C1 segment of cervical spinal cord (tissue), 14 donors: ENCODE measurements at regions not wholly inside any gene's neighbourhood (a gene's known extent, or its start where the extent isn't known, plus 50 kb on each side); places are given as distances from the start of the nearest gene placed in this dataset.
A peak's percentile ranks its signal among the peaks of the same experiment; 100 is the strongest.
"Not testable (repeated sequence)": the region's sequence is repeated elsewhere in the genome, so short reads cannot be mapped to it uniquely, and the experiment has no call there.

Experiments
- DNase-seq, 14 donors: peaks; one replicate each; lab custom pipeline; 2025; lab: John Stamatoyannopoulos, UW

DNA sequence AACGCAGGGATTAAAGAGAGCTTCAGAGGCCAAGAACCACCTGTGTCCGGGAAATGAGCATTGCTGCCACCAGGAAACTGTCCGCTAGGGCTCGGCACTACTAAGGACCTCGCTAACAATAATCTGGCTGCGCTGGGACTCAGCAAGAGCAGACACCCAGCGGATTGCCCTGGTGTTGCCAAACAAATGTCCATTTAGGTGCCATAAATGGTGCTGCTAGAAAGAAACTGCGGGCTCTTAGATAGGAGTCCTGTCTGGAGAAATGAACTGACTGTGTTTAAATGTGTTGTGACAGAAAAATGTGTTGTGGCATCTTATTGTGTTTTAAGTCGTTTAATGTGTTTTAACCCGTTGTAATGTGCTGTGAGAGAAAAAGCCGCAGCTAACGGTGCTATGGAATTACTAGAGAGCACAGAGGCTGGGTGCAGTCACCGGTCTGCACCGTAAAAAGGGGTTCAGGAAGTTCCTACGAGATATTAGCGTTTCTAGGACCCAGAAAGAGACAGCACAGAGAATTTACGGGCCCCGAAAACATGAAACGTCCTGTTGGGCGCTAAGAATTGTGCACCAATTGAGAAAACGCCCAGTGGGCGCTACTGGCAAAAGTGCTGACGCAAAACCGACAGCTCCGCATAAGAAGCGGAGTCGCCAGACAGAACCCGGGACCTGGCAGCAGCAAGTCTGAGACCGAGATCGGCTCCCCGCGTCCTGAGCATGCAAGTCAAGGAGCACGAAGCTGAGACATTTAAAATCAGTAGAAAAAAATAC lies 90.6 kb downstream of the ANXA2R start:
- DNase-seq, result peak in 3 of 14 donors; percentile 11 to 30 (median 13)

DNA sequence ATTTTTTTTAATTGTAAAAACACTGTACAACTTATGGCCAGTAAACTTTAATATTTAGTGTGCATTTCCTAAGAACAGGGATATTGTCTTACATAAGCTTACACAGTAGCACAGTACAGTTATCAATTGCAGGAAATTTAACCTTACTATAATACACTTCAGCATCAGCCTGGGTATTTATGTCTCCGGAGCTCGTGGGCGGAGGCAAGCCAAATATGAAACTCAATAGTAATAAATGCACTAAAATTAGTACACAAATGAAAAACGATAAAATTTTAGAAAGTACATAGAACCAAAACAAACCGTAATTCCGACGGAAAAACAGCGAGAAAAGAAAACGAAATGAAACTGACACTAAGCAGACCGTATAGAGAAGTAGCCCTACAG lies 91.2 kb downstream of the ANXA2R start:
- DNase-seq, result no peak

DNA sequence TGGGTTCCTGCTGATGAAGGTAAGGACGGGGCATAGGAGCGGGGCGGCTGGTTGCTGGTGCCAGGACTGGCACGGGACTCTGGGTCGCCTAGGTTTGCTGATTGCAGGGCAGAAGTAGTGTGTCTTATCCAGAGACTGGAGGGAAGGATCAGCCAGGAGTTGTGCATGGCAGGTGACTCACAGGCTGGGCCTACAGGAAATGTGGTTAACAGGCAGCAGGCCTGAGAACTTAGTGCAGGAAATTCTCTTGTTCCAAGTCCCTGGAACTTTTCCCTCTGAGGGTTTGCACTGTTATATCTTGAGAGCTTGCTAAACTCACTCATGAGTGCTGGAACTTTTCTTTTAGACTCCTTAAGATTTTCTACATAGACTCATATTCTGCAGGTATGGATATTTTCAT lies 95.1 kb downstream of the ANXA2R start:
- DNase-seq, result no peak

DNA sequence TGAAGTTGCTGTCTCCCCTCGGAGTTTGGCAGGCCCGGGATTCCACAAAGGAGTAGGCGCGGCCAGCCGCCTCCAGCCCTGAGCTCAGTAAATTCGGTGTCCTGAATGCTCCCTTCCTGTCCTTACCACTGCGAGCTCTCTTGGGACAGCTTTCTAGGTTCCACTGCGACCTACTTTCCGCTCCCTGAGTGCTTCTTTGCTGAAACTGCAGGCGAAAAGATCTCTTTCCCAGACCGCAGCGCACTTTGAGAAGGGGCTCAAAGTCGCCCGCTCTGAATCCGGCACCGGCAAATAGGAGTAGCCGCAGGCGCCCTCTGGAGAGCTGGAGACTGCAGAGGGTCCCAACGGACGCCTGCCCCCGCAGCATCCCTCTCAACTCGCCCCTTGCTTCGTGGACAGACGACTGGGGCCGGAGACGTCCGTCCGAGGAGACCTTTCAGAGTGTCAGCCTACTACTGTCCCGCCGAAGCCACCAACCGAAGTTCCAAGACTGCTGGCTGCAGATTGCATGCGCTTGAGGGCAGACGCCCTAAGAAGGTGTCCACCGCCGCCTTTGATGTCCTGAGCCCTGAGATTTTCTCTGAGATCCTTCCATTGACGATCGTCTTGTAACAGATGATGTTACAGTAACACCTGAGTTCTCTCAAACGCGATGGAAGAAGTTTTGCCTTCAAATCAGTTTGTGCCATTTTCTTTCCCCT lies 96.0 kb downstream of the ANXA2R start:
- no peak for DNase-seq

DNA sequence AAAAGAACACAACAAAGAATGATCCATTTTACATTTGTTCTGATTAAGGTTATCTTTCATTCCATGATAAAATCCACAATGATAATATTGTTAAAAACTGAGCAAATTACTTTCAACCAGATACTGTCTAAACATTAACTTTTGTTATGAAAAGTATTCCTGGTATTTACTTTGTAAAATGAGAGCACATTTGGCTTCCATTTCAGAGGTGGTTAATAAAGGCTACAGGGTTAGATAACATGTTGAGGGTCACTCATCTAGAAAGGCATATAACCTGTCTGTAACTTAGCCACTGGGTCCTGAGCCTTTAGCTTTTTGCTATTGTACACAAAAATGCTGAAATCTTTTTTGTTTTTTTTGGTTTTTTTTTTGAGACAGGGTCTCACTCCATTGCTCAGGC lies 99.3 kb downstream of the ANXA2R start:
- no peak for DNase-seq

DNA sequence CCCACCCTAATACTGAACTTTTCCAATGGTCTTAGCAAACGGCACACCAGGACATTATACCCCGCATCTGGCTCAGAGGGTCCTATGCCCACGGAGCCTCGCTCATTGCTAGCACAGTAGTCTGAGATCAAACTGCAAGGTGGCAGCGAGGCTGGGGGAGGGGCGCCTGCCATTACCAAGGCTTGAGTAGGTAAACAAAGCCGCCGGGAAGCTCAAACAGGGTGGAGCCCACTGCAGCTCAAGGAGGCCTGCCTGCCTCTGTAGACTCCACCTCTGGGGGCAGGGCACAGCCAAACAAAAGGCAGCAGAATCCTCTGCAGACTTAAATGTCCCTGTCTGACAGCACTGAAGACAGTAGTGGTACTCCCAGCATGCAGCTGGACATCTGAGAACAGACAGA lies 108.1 kb downstream of the ANXA2R start:
- DNase-seq, result not testable (repeated sequence)

DNA sequence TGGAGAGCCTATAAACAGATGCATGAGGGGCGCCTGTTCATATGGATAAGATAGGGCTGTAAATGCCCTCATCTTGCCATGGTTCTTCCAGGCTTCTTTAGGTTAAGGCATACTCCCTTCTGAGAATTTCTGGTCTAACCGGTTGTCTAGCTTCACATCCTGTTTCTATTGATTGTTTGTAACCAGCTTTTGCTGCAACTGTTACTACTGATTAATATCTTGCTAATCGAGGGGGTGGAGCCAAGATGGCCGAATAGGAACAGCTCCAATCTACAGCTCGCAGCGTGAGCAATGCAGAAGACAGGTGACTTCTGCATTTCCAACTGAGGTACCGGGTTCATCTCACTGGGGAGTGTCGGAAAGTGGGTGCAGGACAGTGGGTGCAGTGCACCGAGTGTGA lies 108.7 kb downstream of the ANXA2R start:
- not testable (repeated sequence) for DNase-seq

DNA sequence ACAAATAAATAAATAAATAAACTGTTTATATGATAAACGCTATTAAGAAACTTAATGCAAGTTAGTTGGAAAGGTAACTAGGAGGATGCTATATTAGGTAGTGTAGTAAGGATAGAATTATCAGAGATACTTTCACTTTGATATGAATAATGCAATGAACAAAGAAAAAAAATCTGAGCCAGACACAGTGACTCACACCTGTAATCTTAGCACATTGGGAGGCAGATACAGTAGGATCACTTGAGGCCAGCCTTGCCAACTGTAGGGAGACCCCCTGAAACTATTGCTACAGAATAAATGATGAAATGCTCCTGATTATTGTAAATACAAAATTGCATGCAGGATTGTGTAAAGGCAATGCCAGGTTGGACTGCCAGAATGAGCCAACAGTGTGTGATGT lies 109.2 kb downstream of the ANXA2R start:
- no peak for DNase-seq

- no peak for DNase-seq
These were observed 110.2 kb downstream of the ANXA2R start for GRCh38 chr5:42929871-42930270.

- DNase-seq, result no peak
These were observed 112.4 kb downstream of the ANXA2R start for GRCh38 chr5:42927730-42928129.

DNA sequence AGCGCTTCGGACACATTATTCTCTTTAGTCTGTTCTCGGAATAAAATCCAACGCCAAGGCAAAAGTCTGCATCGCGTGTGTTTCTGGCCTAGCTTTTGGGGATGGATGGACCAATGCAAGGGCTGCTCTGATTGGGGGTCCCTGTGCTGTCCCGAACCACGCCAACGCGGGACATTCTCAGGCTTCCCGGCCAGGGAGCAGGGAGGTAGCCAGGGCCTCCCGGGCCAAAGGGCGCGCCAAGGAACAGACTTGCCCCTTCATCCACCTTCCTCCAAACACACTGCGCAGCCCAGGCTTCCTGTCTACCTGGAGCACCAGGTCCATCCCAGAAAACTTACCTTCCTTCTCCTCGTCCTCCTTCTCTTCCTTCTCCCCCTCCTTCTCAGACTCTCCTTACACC lies 113.0 kb upstream of the SELENOP start:
- no peak for DNase-seq

GRCh38 chr5:42924226-42924625 lies 112.5 kb upstream of the SELENOP start:
- DNase-seq, result no peak

- no peak for DNase-seq
These were observed 112.0 kb upstream of the SELENOP start for GRCh38 chr5:42923710-42924109.

DNA sequence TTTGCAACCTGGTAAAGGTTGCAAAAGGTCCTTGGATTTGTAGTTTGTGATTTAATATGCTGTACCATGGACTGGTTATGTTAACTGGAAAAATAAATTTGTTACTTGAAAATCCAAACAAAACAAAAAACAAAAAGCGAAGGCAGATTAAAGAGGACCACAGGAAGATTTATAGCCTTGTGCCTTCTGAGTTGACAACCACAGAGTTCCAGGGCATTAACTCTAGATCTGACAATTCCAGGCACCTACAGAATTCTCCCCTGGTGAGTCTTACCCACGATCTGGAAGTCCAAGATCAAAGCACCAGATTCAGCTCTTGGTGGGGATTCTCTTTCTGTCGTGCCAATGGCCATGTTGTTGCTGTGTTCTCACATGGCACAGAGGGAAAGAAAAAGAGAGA lies 107.9 kb upstream of the SELENOP start:
- DNase-seq, result no peak

DNA sequence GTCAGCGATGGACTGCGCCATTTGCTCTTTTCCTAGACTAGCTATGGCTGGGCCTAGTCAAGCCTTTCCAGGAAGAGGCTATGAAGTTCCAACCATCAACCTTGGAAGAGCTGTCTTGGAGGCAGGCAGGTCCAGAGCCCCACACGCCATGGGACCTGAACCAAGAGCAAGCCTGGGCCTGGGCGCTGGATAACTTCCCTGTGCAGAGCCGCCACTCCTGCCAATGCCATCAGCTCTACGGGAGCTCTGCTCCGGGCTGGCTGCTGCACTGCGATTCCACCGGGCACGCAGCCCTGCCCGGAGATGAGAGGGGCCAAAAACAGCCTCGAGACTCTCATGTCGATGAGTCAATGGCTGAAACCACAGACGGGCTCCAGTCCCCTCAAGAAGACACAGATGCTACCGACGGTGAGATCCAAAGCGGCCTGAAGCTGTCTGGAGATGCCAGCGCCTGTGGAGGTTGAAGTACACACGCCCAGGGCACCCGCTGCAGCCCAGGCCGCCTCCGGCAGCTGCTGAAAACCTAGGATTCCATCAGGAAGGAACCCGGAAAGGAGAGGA lies 103.7 kb upstream of the SELENOP start:
- no peak for DNase-seq

GRCh38 chr5:42912184-42912798 lies 100.6 kb upstream of the SELENOP start:
- no peak for DNase-seq

GRCh38 chr5:42908509-42909488 lies 97.1 kb upstream of the SELENOP start:
- peak; percentile 3 to 83 (median 70) for DNase-seq

DNA sequence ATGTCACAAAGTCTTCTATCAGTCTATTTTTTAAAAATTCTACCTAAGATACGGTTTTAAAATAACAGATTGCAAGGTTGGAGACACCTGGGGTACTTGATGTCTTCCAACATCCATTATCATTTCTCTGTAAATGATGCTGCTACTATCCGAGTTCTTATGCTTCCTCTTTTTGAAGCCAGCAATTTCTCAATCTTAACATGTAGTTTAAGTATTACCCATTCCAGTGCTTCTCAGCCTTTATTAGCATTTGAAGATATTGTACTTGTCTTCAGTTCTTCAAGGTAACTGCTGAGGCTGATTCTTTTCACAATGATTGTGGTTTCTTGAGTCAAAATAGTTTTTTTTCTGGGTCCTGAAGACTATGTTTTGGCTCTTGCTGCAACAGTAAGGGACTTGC lies 96.4 kb upstream of the SELENOP start:
- DNase-seq, result no peak

DNA sequence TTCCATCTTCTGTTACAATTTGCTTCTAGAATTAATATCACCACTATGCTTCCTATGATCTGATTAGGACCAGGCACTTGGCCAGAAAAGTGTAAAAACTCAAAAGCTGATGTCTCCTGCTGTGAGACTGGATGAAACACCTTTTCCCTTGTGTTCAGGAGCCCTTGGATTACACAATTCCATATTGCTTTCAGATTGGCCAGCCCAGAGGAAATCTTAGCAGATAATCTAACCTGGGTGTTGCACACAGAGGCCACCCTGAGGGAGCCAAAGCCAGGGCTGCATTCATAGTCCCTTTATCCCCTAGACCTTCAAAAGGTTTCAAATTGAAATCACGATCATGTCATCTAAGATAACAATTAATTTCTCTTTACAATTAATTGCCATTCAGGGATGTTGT lies 94.1 kb upstream of the SELENOP start:
- DNase-seq, result no peak

DNA sequence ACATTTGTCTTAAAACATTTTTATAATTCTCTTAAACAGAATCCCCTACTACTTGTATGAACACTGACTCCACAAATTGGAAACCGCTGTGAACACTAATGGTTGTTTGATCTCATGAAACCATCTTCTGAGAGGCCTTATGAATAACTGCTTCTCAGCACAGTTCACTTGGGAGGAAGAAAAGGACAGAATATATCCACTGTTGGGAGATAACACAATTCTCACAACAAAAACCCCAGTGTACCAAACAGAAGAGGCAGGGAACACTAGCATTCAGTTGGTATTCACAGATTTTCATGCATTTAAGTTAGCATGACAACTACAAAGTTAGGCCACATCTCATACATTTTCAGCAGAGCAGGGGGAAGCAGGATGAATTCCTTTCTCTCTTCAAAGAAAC lies 89.0 kb upstream of the SELENOP start:
- no peak for DNase-seq

- no peak for DNase-seq
These were observed 87.1 kb upstream of the SELENOP start for GRCh38 chr5:42898760-42899159.
